ENCODE measurements at regions not wholly inside any gene's neighbourhood (a gene's known extent, or its start where the extent isn't known, plus 50 kb on each side); places are given as distances from the start of the nearest gene placed in this dataset.

DNA sequence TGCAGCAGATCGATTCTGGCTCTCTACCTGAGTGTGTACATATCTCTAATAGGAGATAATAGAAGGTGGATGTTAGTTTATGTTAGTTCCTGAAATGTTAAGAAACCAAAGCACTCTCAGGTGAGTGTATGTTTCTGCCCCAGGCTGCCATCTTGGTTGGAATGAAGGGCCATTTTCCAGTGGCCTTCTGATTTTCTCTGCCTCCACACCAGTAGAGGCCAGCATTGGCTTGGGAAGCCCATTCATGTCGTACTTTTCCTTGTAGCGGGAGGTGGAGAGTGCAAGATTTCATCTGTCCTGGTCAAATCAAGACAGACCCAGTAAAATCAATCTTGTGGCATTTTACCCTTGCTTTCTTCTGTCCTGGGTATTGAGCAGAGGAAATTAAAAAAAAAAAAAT lies 91.0 kb downstream of the GAS1 start:
- no peak overlapping the region for H3K4me3 ChIP-seq (ENCODE audit: low read length)

DNA sequence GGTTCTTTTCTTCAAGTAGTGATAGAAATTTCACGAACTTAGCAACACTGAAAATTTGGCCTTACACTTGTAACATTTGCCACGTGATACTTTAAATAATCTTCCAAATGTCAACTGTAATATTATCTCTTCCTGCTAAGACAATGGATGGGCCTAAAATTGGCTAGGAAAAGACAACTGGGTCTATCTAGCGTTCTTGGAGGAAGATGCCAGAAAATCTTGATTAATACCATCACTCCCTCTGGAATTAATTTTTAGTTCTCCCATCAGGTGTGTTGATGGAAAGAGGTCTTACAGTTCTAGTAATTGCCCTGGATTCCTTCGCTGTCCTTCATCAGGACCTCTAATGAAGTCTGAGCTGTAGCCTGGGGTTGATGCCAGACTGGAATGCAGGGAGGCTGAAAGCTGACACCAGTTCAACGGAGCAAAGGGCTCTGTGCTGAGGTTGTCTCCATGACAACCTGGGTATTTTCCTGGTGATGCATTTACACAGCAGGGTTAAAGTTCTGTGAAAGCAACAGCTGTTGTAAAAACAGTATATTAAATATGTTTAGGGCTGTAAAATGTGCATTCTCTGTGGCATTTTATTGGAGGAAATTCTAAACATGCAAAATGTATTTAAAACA lies 92.3 kb downstream of the GAS1 start:
- H3K27ac ChIP-seq (ENCODE audit: low read length) = peak overlapping the region; percentile 58

More for the DNA sequence above, 91.0 kb downstream of the GAS1 start:
- peaks cover 17% of the 10 kb centered on the region for H3K4me1 ChIP-seq (ENCODE audit: control insufficient read depth, low read depth, low read length)
- H3K9me3 ChIP-seq (ENCODE audit: control insufficient read depth, low read depth, low read length) = no peaks in the 10 kb centered on the region
- no peak overlapping the region for H3K27ac ChIP-seq (ENCODE audit: low read length)
- no peak overlapping the region for H3K9ac ChIP-seq (ENCODE audit: low read length)
- H3K36me3 ChIP-seq (ENCODE audit: control insufficient read depth, low read depth, low read length) = no peaks in the 10 kb centered on the region
- no peaks in the 10 kb centered on the region for H3K27me3 ChIP-seq (ENCODE audit: control insufficient read depth, insufficient read depth, low read length)

DNA sequence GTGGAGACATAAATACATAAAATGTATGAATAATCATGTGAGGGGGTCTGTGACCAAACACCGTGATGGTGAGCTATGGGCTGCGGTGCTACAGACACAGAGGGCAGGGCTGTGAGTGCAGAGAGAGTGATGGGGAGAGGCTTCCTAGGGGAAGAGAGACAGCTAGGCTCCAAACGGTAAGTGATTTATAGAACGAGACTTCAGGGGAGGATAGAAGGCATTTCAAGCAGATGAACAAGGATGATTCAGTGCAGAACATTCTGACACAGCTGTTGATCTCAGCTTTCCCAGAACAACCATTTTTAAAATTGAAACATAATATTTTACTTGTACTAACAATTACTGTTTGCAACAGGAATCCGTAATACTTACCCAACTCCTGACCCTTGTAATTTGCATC lies 100.7 kb downstream of the GAS1 start:
- Histone ChIP-seq H3K9me3 (ENCODE audit: control insufficient read depth, low read depth, low read length) (no peaks in the 10 kb centered on the region), H3K9ac (ENCODE audit: low read length) (no peak overlapping the region), H3K4me1 (ENCODE audit: control insufficient read depth, low read depth, low read length) (no peaks in the 10 kb centered on the region), H3K4me3 (ENCODE audit: low read length) (no peak overlapping the region), H3K36me3 (ENCODE audit: control insufficient read depth, low read depth, low read length) (no peaks in the 10 kb centered on the region), H3K27me3 (ENCODE audit: control insufficient read depth, insufficient read depth, low read length) (no peaks in the 10 kb centered on the region), H3K27ac (ENCODE audit: low read length) (no peak overlapping the region)

More for the DNA sequence above, 92.3 kb downstream of the GAS1 start:
- Histone ChIP-seq H3K4me1 (ENCODE audit: control insufficient read depth, low read depth, low read length) (peaks cover 11% of the 10 kb centered on the region), H3K4me3 (ENCODE audit: low read length) (no peak overlapping the region), H3K9ac (ENCODE audit: low read length) (peak overlapping the region; percentile 56), H3K36me3 (ENCODE audit: control insufficient read depth, low read depth, low read length) (no peaks in the 10 kb centered on the region), H3K27me3 (ENCODE audit: control insufficient read depth, insufficient read depth, low read length) (no peaks in the 10 kb centered on the region), H3K9me3 (ENCODE audit: control insufficient read depth, low read depth, low read length) (no peaks in the 10 kb centered on the region)

DNA sequence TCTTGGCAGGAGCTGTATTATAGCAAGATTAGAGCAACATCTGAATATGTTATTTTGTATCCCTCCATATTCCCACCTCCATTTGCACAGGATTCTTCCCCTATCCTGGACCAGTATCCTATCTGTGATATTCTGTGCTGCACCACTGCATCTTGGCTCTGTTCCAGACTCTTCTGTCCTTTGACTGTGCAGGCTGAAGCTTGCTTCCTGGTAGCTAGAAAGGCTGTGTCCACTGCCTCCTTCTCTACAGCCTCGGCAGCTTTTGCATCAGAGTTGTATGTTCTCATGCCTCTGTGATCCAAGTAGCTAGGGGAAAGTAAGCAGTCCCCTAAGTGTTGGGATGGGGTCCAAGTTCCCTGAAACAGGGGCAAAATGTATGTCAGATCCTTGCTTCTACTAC lies 104.1 kb downstream of the GAS1 start:
- H3K4me1 ChIP-seq (ENCODE audit: control insufficient read depth, low read depth, low read length) = no peaks in the 10 kb centered on the region
- H3K9ac ChIP-seq (ENCODE audit: low read length) = no peak overlapping the region
- H3K36me3 ChIP-seq (ENCODE audit: control insufficient read depth, low read depth, low read length) = no peaks in the 10 kb centered on the region
- H3K27me3 ChIP-seq (ENCODE audit: control insufficient read depth, insufficient read depth, low read length) = no peaks in the 10 kb centered on the region
- H3K27ac ChIP-seq (ENCODE audit: low read length) = no peak overlapping the region
- H3K4me3 ChIP-seq (ENCODE audit: low read length) = no peak overlapping the region
- H3K9me3 ChIP-seq (ENCODE audit: control insufficient read depth, low read depth, low read length) = no peaks in the 10 kb centered on the region

DNA sequence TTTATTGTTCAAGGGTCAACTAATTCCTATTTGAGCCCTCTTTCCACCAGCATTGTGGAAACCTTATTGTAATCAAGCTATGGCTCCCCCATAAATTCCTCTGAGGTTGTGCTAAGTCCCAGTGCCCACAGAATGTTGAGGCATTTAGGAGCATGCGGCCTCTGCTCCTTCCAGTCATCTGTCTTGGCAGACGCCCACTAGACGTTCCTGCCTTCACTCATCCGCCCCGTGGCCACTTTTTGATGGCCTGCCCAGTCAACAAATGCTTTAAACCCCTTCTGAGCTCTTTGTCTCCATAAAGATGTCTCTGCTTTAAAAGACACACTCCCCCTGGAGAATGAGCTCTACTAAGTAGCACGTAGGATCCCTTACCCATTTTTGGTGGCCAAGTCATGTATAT lies 104.7 kb downstream of the GAS1 start:
- no peak overlapping the region for H3K9ac ChIP-seq (ENCODE audit: low read length)
- H3K27ac ChIP-seq (ENCODE audit: low read length) = no peak overlapping the region

DNA sequence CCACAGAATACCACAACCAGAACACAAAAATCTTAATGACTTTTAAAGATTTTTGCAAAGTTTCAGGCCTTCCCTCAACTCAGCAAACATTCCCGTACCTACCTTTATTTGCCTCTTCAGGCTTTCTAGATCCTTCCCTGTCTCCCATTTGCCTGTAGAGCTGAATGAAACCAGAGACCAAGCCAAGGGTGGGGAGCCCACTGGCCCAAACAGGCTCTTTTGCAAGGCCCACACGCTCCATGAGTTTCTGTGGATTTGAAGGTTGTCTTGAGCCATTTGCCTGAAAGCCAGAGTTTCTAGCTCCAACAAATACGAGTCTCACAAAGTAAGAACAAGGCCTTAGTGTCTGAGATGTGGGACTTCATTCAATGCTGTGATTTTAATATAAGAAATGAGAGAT lies 107.8 kb downstream of the GAS1 start:
- no peak overlapping the region for H3K27ac ChIP-seq (ENCODE audit: low read length)
- no peaks in the 10 kb centered on the region for H3K4me1 ChIP-seq (ENCODE audit: control insufficient read depth, low read depth, low read length)
- H3K27me3 ChIP-seq (ENCODE audit: control insufficient read depth, insufficient read depth, low read length) = no peaks in the 10 kb centered on the region
- H3K4me3 ChIP-seq (ENCODE audit: low read length) = no peak overlapping the region
- no peak overlapping the region for H3K9ac ChIP-seq (ENCODE audit: low read length)
- no peaks in the 10 kb centered on the region for H3K9me3 ChIP-seq (ENCODE audit: control insufficient read depth, low read depth, low read length)
- no peaks in the 10 kb centered on the region for H3K36me3 ChIP-seq (ENCODE audit: control insufficient read depth, low read depth, low read length)

More for the DNA sequence above, 104.7 kb downstream of the GAS1 start:
- Histone ChIP-seq H3K27me3 (ENCODE audit: control insufficient read depth, insufficient read depth, low read length) (no peaks in the 10 kb centered on the region), H3K36me3 (ENCODE audit: control insufficient read depth, low read depth, low read length) (no peaks in the 10 kb centered on the region), H3K4me1 (ENCODE audit: control insufficient read depth, low read depth, low read length) (no peaks in the 10 kb centered on the region), H3K4me3 (ENCODE audit: low read length) (no peak overlapping the region), H3K9me3 (ENCODE audit: control insufficient read depth, low read depth, low read length) (no peaks in the 10 kb centered on the region)

DNA sequence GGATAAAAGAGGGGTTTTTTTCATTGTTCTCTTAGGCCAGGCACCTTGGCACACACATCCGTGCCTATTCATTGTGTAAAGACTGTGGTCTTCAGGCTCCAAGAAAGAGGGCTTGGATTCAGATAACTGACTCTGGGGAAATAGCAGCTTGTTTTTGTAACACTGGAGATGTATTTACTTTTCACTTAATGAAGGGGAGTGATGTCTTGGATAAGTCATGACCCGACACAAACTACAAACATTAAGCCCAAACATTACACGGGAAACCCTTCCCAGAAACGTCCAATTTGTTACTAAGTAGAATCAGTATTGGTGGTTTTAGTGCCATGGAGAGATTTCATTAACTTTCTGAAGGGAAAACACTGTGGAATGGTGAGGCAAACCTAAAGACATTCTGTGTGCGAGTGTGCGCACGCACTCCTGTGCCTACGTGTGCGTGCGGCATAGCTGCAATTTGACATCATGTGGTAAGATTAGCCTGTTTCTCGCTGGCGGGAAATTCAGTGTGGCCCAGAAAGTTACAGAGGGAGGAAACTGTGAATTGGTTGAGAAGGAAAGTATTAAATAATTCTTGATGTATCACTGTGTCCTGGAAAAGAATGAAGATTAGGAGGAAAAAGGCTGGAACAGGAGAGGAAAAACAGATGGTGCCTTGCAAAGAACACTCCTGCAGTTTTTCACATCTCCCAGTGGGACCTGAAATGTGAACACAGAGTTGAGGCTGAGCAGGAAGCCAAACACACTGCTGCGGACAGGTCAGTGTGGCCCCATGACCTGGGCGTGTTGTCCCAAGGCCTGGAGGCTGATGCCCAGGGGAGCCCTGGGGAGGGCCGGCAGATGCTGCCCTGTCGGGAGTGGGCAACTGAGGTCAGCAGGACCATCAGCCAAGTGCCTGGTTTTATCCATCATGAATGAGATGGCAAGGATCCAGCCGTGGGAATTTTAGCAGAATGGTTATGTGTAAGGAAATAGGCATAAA lies 108.5 kb downstream of the GAS1 start:
- H3K4me3 ChIP-seq (ENCODE audit: low read length) = no peak overlapping the region

DNA sequence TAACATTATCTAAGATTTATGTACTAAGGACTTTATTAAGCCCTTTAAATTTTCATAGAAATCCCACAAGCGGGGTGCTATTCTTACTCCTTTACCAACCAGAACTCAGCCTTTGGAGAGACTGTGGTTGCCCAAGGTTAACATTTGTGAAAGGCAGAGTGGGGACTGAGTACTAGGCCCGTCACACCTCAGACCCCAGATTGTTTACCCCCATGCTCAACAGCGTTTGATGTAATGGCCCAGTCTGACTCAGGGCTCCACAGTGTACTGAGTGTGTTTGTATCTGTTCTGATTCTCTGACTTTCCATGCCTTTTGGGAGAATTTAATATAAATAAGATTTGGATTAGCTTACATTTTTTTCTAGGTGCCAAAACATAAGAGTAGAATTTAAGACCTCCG lies 110.0 kb downstream of the GAS1 start:
- H3K9ac ChIP-seq (ENCODE audit: low read length) = no peak overlapping the region
- no peak overlapping the region for H3K4me3 ChIP-seq (ENCODE audit: low read length)
- H3K9me3 ChIP-seq (ENCODE audit: control insufficient read depth, low read depth, low read length) = no peaks in the 10 kb centered on the region
- no peaks in the 10 kb centered on the region for H3K36me3 ChIP-seq (ENCODE audit: control insufficient read depth, low read depth, low read length)
- H3K4me1 ChIP-seq (ENCODE audit: control insufficient read depth, low read depth, low read length) = no peaks in the 10 kb centered on the region
- H3K27me3 ChIP-seq (ENCODE audit: control insufficient read depth, insufficient read depth, low read length) = no peaks in the 10 kb centered on the region
- no peak overlapping the region for H3K27ac ChIP-seq (ENCODE audit: low read length)

More for the DNA sequence above, 108.5 kb downstream of the GAS1 start:
- H3K27ac ChIP-seq (ENCODE audit: low read length) = no peak overlapping the region
- no peaks in the 10 kb centered on the region for H3K36me3 ChIP-seq (ENCODE audit: control insufficient read depth, low read depth, low read length)
- H3K27me3 ChIP-seq (ENCODE audit: control insufficient read depth, insufficient read depth, low read length) = no peaks in the 10 kb centered on the region
- no peaks in the 10 kb centered on the region for H3K9me3 ChIP-seq (ENCODE audit: control insufficient read depth, low read depth, low read length)
- no peaks in the 10 kb centered on the region for H3K4me1 ChIP-seq (ENCODE audit: control insufficient read depth, low read depth, low read length)
- H3K9ac ChIP-seq (ENCODE audit: low read length) = no peak overlapping the region

DNA sequence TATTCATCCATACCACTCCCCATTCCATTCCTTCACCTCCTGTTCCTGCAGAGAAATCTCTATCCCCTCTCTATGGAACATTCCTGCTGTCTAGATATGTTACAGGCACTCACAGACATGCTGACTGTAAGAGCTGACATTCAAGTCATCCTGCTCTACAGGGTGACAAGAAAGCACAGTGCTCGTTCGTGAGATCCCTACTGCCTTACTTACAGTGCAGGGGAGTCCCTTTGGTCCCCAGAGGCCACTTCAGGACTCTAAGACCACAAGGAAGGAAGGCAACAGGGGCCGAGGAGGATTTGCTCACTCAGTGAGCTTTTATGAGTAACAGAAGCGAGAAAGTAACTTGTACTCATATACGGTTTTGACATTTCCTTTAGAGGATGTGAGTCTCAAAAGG lies 110.5 kb downstream of the GAS1 start:
- Histone ChIP-seq H3K4me3 (ENCODE audit: low read length) (no peak overlapping the region), H3K27ac (ENCODE audit: low read length) (no peak overlapping the region), H3K4me1 (ENCODE audit: control insufficient read depth, low read depth, low read length) (no peaks in the 10 kb centered on the region), H3K36me3 (ENCODE audit: control insufficient read depth, low read depth, low read length) (no peaks in the 10 kb centered on the region), H3K9ac (ENCODE audit: low read length) (no peak overlapping the region), H3K27me3 (ENCODE audit: control insufficient read depth, insufficient read depth, low read length) (no peaks in the 10 kb centered on the region), H3K9me3 (ENCODE audit: control insufficient read depth, low read depth, low read length) (no peaks in the 10 kb centered on the region)

DNA sequence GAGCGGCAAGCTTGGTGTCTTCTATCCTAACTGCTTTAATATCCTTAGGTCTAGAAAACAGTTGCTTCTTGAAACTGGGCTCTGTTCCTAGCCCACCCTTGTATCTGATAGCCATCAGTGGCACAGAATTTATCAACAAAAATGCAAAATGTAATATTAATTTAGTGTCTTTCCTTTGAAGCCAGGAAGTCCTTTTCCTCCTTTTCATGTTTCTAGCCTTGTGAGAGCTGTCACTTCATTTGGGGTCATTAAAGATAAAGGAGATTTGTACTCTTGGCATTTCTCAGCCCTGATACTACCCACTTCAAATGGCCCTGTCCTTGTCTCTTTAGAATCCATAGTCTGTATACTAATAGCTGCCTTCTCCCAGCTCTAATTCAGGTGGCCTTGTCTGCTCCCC lies 111.0 kb downstream of the GAS1 start:
- Histone ChIP-seq H3K4me3 (ENCODE audit: low read length) (no peak overlapping the region), H3K36me3 (ENCODE audit: control insufficient read depth, low read depth, low read length) (no peaks in the 10 kb centered on the region), H3K4me1 (ENCODE audit: control insufficient read depth, low read depth, low read length) (no peaks in the 10 kb centered on the region), H3K9ac (ENCODE audit: low read length) (no peak overlapping the region), H3K27me3 (ENCODE audit: control insufficient read depth, insufficient read depth, low read length) (no peaks in the 10 kb centered on the region), H3K27ac (ENCODE audit: low read length) (no peak overlapping the region), H3K9me3 (ENCODE audit: control insufficient read depth, low read depth, low read length) (no peaks in the 10 kb centered on the region)

DNA sequence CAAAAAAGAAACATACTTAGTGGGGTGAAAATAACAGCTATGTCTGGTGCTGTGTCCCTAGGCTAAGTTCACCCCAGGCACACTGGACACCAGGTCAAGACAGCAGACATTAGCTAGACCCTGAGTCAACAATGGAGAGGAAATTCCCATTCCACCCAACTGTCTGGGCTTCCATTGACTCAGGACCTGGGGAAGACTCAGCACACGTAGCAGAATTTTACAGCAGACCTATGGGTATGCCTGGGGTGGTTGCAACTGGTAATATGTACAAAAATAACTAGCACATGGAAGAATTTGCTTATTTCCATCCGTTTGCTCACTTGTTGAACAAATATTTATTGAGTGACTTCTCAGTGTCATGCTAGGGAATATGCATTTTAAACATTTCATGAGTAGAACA lies 117.0 kb downstream of the GAS1 start:
- H3K9me3 ChIP-seq (ENCODE audit: control insufficient read depth, low read depth, low read length) = no peaks in the 10 kb centered on the region
- peaks cover 7% of the 10 kb centered on the region for H3K4me1 ChIP-seq (ENCODE audit: control insufficient read depth, low read depth, low read length)
- H3K4me3 ChIP-seq (ENCODE audit: low read length) = no peak overlapping the region
- H3K9ac ChIP-seq (ENCODE audit: low read length) = no peak overlapping the region
- no peaks in the 10 kb centered on the region for H3K36me3 ChIP-seq (ENCODE audit: control insufficient read depth, low read depth, low read length)
- no peaks in the 10 kb centered on the region for H3K27me3 ChIP-seq (ENCODE audit: control insufficient read depth, insufficient read depth, low read length)
- no peak overlapping the region for H3K27ac ChIP-seq (ENCODE audit: low read length)
